ENCODE measurements at regions not wholly inside any gene's neighbourhood (a gene's known extent, or its start where the extent isn't known, plus 50 kb on each side); places are given as distances from the start of the nearest gene placed in this dataset. TPM values are rescaled to one million over a fixed set of nuclear protein-coding genes. Genes with fewer than 3 reads are reported as not detected.

Small RNA genes lying in the stretch of these regions (small RNA-seq; reads per million reads assigned to genes)
- gene AF246928.1 (not detected), gene CYCSP42 (not detected), gene RNU6-1326P (not detected)

Data from occipital lobe (tissue), 1 donor.